PC-9 (cell line): ENCODE measurements at regions not wholly inside any gene's neighbourhood (a gene's known extent, or its start where the extent isn't known, plus 50 kb on each side); places are given as distances from the start of the nearest gene placed in this dataset.

Experiments
- CTCF ChIP-seq: fragments of 200-600 bp; sonication (generic); conservative IDR thresholded peaks from 2 replicates; pipeline ENCODE4 v1.6.1; 2017; ENCODE audit warnings: mixed run types, antibody characterized with exemption, mild to moderate bottlenecking, moderate library complexity
- EZH2 ChIP-seq: fragments of 200-600 bp; sonication (generic); IDR thresholded peaks from 2 replicates; pipeline ENCODE4 v1.8.0; 2017; ENCODE audit warnings: antibody characterized with exemption, low read depth

- TF ChIP-seq CTCF (no peak), EZH2 (no peak)
These were observed 69.7 kb upstream of the PPARGC1A start for GRCh38 chr4:23959396-23960148.
